SK-N-SH (cell line): ENCODE measurements at regions not wholly inside any gene's neighbourhood (a gene's known extent, or its start where the extent isn't known, plus 50 kb on each side); places are given as distances from the start of the nearest gene placed in this dataset.

ENCODE experiments used
- CTCF ChIA-PET: fragments of 300-600, 350-600 bp; formaldehyde crosslinking; extraction: SDS; loops from one replicate; lab custom pipeline; 2021; lab: Yijun Ruan, JAX
- POLR2A ChIA-PET: fragments of 350-600 bp; sonication (Branson Sonifier 250); formaldehyde crosslinking; extraction: SDS; loops from one replicate; lab custom pipeline; 2020; ENCODE audit warnings: antibody characterized with exemption, inconsistent platforms; lab: Yijun Ruan, JAX
- DNase-seq: peaks from one replicate; pipeline ENCODE4 v3.0.0; 2012
- H2AFZ ChIP-seq: fragments of 200-600 bp; sonication (generic); 2 replicates; pipeline ENCODE4 v1.8.1; 2016; ENCODE audit warnings: antibody characterized with exemption, mild to moderate bottlenecking, low read depth
- H3F3A ChIP-seq: fragments of 200-600 bp; sonication (generic); replicated peaks from 2 replicates; pipeline ENCODE3; 2016; ENCODE audit warnings: antibody characterized with exemption, mild to moderate bottlenecking; ENCODE audit not compliant: insufficient read depth
- H3K27ac ChIP-seq, 2 experiments: fragments of 200-500 bp in 1 of 2; fragments of 200-600 bp in 1 of 2; sonication (Bioruptor generic) in 1 of 2; sonication (generic), shearing (Covaris generic) in 1 of 2; 2 replicates each; pipeline versions ENCODE4 v1.5.1 to v1.6.1; 2014 to 2016; ENCODE audit warnings: low read depth in 2 of 2, inconsistent platforms in 1 of 2, low read length in 1 of 2, mild to moderate bottlenecking in 1 of 2, mixed read lengths in 1 of 2
- H3K27me3 ChIP-seq: fragments of 200-600 bp; sonication (generic), shearing (Covaris generic); 2 replicates; pipeline ENCODE4 v1.6.1; 2016; ENCODE audit warnings: mixed run types; ENCODE audit not compliant: insufficient read depth
- H3K36me3 ChIP-seq, 2 experiments: fragments of 200-500 bp in 1 of 2; fragments of 200-600 bp in 1 of 2; sonication (Bioruptor generic) in 1 of 2; sonication (generic) in 1 of 2; replicated peaks in 1 of 2; 2 replicates each; pipeline versions ENCODE3 to v1.5.1; 2014 to 2016; ENCODE audit warnings: low read length in 1 of 2, mild to moderate bottlenecking in 1 of 2; ENCODE audit not compliant: insufficient read depth in 2 of 2, control insufficient read depth in 1 of 2
- H3K4me1 ChIP-seq, 2 experiments: fragments of 200-500 bp in 1 of 2; fragments of 200-600 bp in 1 of 2; sonication (Bioruptor generic) in 1 of 2; sonication (generic), shearing (Covaris generic) in 1 of 2; 2 replicates each; pipeline versions ENCODE4 v1.5.1 to v1.6.1; 2014 to 2016; ENCODE audit warnings: low read depth in 1 of 2, low read length in 1 of 2, mixed run types in 1 of 2; ENCODE audit not compliant: insufficient read depth in 2 of 2, control insufficient read depth in 1 of 2
- H3K4me2 ChIP-seq: fragments of 200-600 bp; sonication (generic), shearing (Covaris generic); 2 replicates; pipeline ENCODE4 v1.6.1; 2017; ENCODE audit warnings: mixed run types
- H3K4me3 ChIP-seq, 2 experiments: fragments of 200-500 bp in 1 of 2; fragments of 200-600 bp in 1 of 2; sonication (Bioruptor generic) in 1 of 2; sonication (generic), shearing (Covaris generic) in 1 of 2; 2 replicates each; pipeline versions ENCODE4 v1.5.1 to v1.8.1; 2014 to 2016; ENCODE audit warnings: low read depth in 2 of 2, inconsistent platforms in 1 of 2, low read length in 1 of 2, mild to moderate bottlenecking in 1 of 2, mixed read lengths in 1 of 2, moderate library complexity in 1 of 2
- H3K79me2 ChIP-seq: fragments of 200-600 bp; sonication (generic); 2 replicates; pipeline ENCODE4 v1.8.1; 2017; ENCODE audit warnings: mild to moderate bottlenecking; ENCODE audit not compliant: insufficient read depth
- H3K9ac ChIP-seq: fragments of 200-600 bp; sonication (generic); 2 replicates; pipeline ENCODE4 v1.6.1; 2017; ENCODE audit warnings: mixed run types
- H3K9me2 ChIP-seq: fragments of 200-600 bp; sonication (generic); 2 replicates; pipeline ENCODE4 v1.6.1; 2017; ENCODE audit warnings: mixed run types
- H3K9me3 ChIP-seq: fragments of 200-600 bp; sonication (generic); 2 replicates; pipeline ENCODE4 v1.6.1; 2017; ENCODE audit warnings: mixed run types, mild to moderate bottlenecking, moderate library complexity
- H4K20me1 ChIP-seq: fragments of 200-600 bp; sonication (generic); 2 replicates; pipeline ENCODE4 v1.6.1; 2017; ENCODE audit warnings: mild to moderate bottlenecking, mixed run types; ENCODE audit not compliant: insufficient read depth
- CHD2 ChIP-seq: fragments of 150-350 bp; IDR thresholded peaks from 2 replicates; pipeline ENCODE4 v1.6.1; 2018; ENCODE audit warnings: low read length; ENCODE audit not compliant: partially characterized antibody
- EP300 ChIP-seq, 2 experiments: IDR thresholded peaks; 2 replicates each; pipeline versions ENCODE4 v1.4.0 to v1.6.1; 2012; ENCODE audit warnings: borderline replicate concordance in 1 of 2, low read depth in 1 of 2, low read length in 1 of 2
- FOXM1 ChIP-seq: IDR thresholded peaks from 2 replicates; pipeline ENCODE4 v1.4.0; 2012; ENCODE audit warnings: low read depth, mild to moderate bottlenecking
- GABPA ChIP-seq: IDR thresholded peaks from 2 replicates; pipeline ENCODE4 v1.4.0; 2012; ENCODE audit warnings: low read depth, mild to moderate bottlenecking
- JUND ChIP-seq: IDR thresholded peaks from 2 replicates; pipeline ENCODE4 v1.4.0; 2012
- MAX ChIP-seq: IDR thresholded peaks from 2 replicates; pipeline ENCODE4 v1.4.0; 2012; ENCODE audit warnings: low read depth
- POLR2AphosphoS5 ChIP-seq: IDR thresholded peaks from 2 replicates; pipeline ENCODE4 v1.6.1; 2012; ENCODE audit warnings: low read depth, low read length
- RCOR1 ChIP-seq: fragments of 150-350 bp; IDR thresholded peaks from 2 replicates; pipeline ENCODE4 v1.6.1; 2017; ENCODE audit warnings: antibody characterized with exemption, low read length
- RFX5 ChIP-seq: IDR thresholded peaks from 2 replicates; pipeline ENCODE4 v1.6.1; 2012; ENCODE audit warnings: mild to moderate bottlenecking, improper control_type of control experiment, low read length
- RXRA ChIP-seq: IDR thresholded peaks from 2 replicates; pipeline ENCODE4 v1.4.0; 2012; ENCODE audit warnings: low read depth, mild to moderate bottlenecking, borderline replicate concordance
- SMC3 ChIP-seq: IDR thresholded peaks from 2 replicates; pipeline ENCODE4 v1.6.1; 2012; ENCODE audit warnings: low read depth, low read length, improper control_type of control experiment
- TAF1 ChIP-seq: IDR thresholded peaks from 2 replicates; pipeline ENCODE4 v1.6.1; 2012; ENCODE audit warnings: low read depth, mild to moderate bottlenecking, low read length, moderate library complexity, borderline replicate concordance
- USF1 ChIP-seq: IDR thresholded peaks from 2 replicates; pipeline ENCODE4 v1.4.0; 2012; ENCODE audit warnings: low read depth, borderline replicate concordance
- USF2 ChIP-seq: fragments of 150-350 bp; IDR thresholded peaks from 2 replicates; pipeline ENCODE4 v1.6.1; 2017; ENCODE audit warnings: antibody characterized with exemption, low read length, low read depth, borderline replicate concordance
- YY1 ChIP-seq: IDR thresholded peaks from 2 replicates; pipeline ENCODE4 v1.4.0; 2012; ENCODE audit warnings: low read depth, mild to moderate bottlenecking
- ZBTB33 ChIP-seq: IDR thresholded peaks from 2 replicates; pipeline ENCODE4 v1.4.0; 2012; ENCODE audit warnings: low read depth, borderline replicate concordance
- WGBS: methylation state at CpG from one replicate; pipeline ENCODE4 v1.1.6; 2017; ENCODE audit warnings: low lambda C conversion rate; 5-methylcytosine and 5-hydroxymethylcytosine counted together

- TF ChIP-seq POLR2AphosphoS5: 0 out of 2 replicates have a peak, but pooled peaks have one; percentile 8
- TF ChIP-seq SMC3: no peak
- TF ChIP-seq RXRA: no peak
- no peak for TF ChIP-seq YY1
- no peak for TF ChIP-seq GABPA
- TF ChIP-seq RFX5: no peak
- TF ChIP-seq ZBTB33: no peak
- TF ChIP-seq USF1: no peak
- no peak for TF ChIP-seq EP300 (IDR thresholded peaks at IDR 0.05; ENCODE audit: borderline replicate concordance in 1 of 2, low read depth in 1 of 2, low read length in 1 of 2)
- no peak for TF ChIP-seq FOXM1
- 0 out of 2 replicates have a peak, but pooled peaks have one; percentile 9 for TF ChIP-seq MAX
- TF ChIP-seq USF2: no peak
- no peak for TF ChIP-seq JUND
- TF ChIP-seq TAF1: no peak
- TF ChIP-seq CHD2: no peak
- no peak for TF ChIP-seq RCOR1
Measured at GRCh38 chr14:73785336-73785833, 66.2 kb upstream of the PTGR2 start (continued).

GRCh38 chr14:73784988-73785313 lies 66.7 kb upstream of the PTGR2 start:
- no peak overlapping the region for H3K9ac ChIP-seq
- POLR2A ChIA-PET: interaction anchor here (0.6 to 1.7 kb wide), 2 partner anchors 11 to 17 kb away, joined by 3 read pairs; no protein-coding TSS in a partner anchor
- peak overlapping the region; percentile 72 to 87 for H3K27ac ChIP-seq
- no peaks in the 10 kb centered on the region for H3K36me3 ChIP-seq
- DNase-seq: no peak
- CTCF ChIA-PET: interaction anchor here (0.7 to 3.7 kb wide), 7 partner anchors 13 to 56 kb away, joined by 3 to 24 read pairs (median 5); a partner anchor contains a TSS
- no peaks in the 10 kb centered on the region for H3K27me3 ChIP-seq
- no peaks in the 10 kb centered on the region for H3K9me3 ChIP-seq
- H3K9me2 ChIP-seq: no peaks in the 10 kb centered on the region
- H3F3A ChIP-seq: peaks cover 15% of the 10 kb centered on the region
- H3K4me2 ChIP-seq: peak overlapping the region; percentile 79
- H2AFZ ChIP-seq: 0 out of 2 replicates have a peak overlapping the region, but pooled peaks have one; percentile 10
- H3K4me3 ChIP-seq: peak overlapping the region; percentile 80 to 88
- WGBS: 82% methylated on average over 4 of the region's 4 CpGs
- H3K4me1 ChIP-seq: peaks cover 20 to 31% of the 10 kb centered on the region in 2 experiments
- peaks cover 86% of the 10 kb centered on the region for H3K79me2 ChIP-seq
- no peak for TF ChIP-seq ZBTB33
- H4K20me1 ChIP-seq: peaks cover 3% of the 10 kb centered on the region; the same call in 1 of the 2 replicates
